OCI-LY7 (cell line): ENCODE measurements at regions not wholly inside any gene's neighbourhood (a gene's known extent, or its start where the extent isn't known, plus 50 kb on each side); places are given as distances from the start of the nearest gene placed in this dataset.

Experiments used
- CTCF ChIP-seq: fragments of 200-600 bp; sonication (generic); conservative IDR thresholded peaks from 2 replicates; pipeline ENCODE4 v1.5.1; 2014; ENCODE audit warnings: mild to moderate bottlenecking, antibody characterized with exemption, low read length, moderate library complexity, mixed read lengths
- EZH2phosphoT487 ChIP-seq: fragments of 200-600 bp; sonication (generic); IDR thresholded peaks from 2 replicates; pipeline ENCODE4 v1.6.1; 2018; ENCODE audit warnings: low read depth, borderline replicate concordance, mild to moderate bottlenecking, mixed run types, antibody characterized with exemption, low read length, moderate library complexity, mixed read lengths

- TF ChIP-seq CTCF (no peak), EZH2phosphoT487 (no peak)
Observed at GRCh38 chr6:11357285-11357684, 124.8 kb upstream of the NEDD9 start.
